ENCODE measurements at regions not wholly inside any gene's neighbourhood (a gene's known extent, or its start where the extent isn't known, plus 50 kb on each side); places are given as distances from the start of the nearest gene placed in this dataset.

GRCh38 chr3:933326-933725 lies 159.5 kb upstream of the CNTN6 start:
- no peak overlapping the region for H2AFZ ChIP-seq (ENCODE audit: control insufficient read depth, low read depth, low read length)
- intact Hi-C loops (cut with micrococcal nuclease; ENCODE audit: unreplicated experiment) (no loop called here), in situ Hi-C loops (cut with MboI) (no loop called here)
- ChIA-PET RAD21 (ENCODE audit: unreplicated experiment) (no interaction called here), POLR2A (no interaction called here), SMC1A (ENCODE audit: uncharacterized antibody, unreplicated experiment) (no interaction called here), CTCF (no interaction called here)
- no peaks in the 10 kb centered on the region for H3K9me3 ChIP-seq (replicated peaks; ENCODE audit: control insufficient read depth, insufficient read depth, low read length)
- H4K20me1 ChIP-seq (ENCODE audit: control insufficient read depth, insufficient read depth), result no peaks in the 10 kb centered on the region
- H3K9ac ChIP-seq (ENCODE audit: control insufficient read depth, insufficient read depth, low read length), result no peak overlapping the region
- DNase-seq (ENCODE audit: low read depth, low spot score), result no peak
- FAIRE-seq, result no peak
- no peak overlapping the region for H3K4me3 ChIP-seq
- no peak for ATAC-seq
- no peaks in the 10 kb centered on the region for H3K79me2 ChIP-seq (ENCODE audit: control insufficient read depth, insufficient read depth, low read length)
- no peaks in the 10 kb centered on the region for H3K27me3 ChIP-seq (replicated peaks in 1 of 2; ENCODE audit: control insufficient read depth in 2 of 2, insufficient read depth in 2 of 2, low read length in 1 of 2)
- BruUV-seq (replicated peaks), result no TSS peak
- TF ChIP-seq NR2C1 (IDR thresholded peaks at IDR 0.05) (no peak), YBX1 (IDR thresholded peaks at IDR 0.05) (no peak), NRF1 (conservative IDR thresholded peaks at IDR 0.05; ENCODE audit: low read depth, low read length) (no peak), POLR2A (IDR thresholded peaks at IDR 0.05; ENCODE audit: low read depth, low read length) (no peak), TCF7 (IDR thresholded peaks at IDR 0.05; ENCODE audit: borderline replicate concordance) (no peak), ZZZ3 (IDR thresholded peaks at IDR 0.05; ENCODE audit: control insufficient read depth, insufficient read length, low read depth) (no peak)
- no peak overlapping the region for H3K27ac ChIP-seq (ENCODE audit: control insufficient read depth, insufficient read depth)
- H3K4me2 ChIP-seq (ENCODE audit: control insufficient read depth, insufficient read depth), result no peak overlapping the region
- 0% methylated on average over 2 of the region's 2 CpGs for WGBS (ENCODE audit: insufficient coverage, insufficient replicate concordance, low lambda C conversion rate, missing lambda C conversion rate)
- H3K36me3 ChIP-seq (ENCODE audit: control insufficient read depth in 2 of 2, insufficient read depth in 2 of 2, low read length in 1 of 2), result no peaks in the 10 kb centered on the region
- H3K4me1 ChIP-seq (ENCODE audit: control insufficient read depth, insufficient read depth, low read length), result no peaks in the 10 kb centered on the region

DNA sequence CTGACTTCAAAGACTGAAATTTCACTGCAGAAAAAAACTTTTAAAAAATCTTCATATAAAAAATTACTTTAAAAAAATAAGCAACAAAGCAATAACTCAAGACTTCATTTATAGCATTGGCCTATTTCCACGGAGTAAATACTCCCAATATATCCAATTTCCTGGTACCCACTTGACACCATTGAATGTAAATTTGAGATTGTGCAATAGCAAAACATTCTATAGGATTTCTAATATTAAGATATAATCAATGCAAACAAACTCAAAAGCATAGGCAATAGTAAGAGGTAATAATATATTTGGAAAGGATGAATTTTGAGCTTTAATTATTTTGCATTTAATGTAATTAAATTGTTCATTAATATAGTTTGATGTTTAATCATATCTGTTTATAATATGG lies 148.0 kb upstream of the CNTN6 start:
- in situ Hi-C loops (cut with MboI), result no loop called here
- POLR2A ChIA-PET, result no interaction called here
- FAIRE-seq, result no peak

More for the DNA sequence above, 148.0 kb upstream of the CNTN6 start:
- Histone ChIP-seq H3K36me3 (ENCODE audit: control insufficient read depth in 2 of 2, insufficient read depth in 2 of 2, low read length in 1 of 2) (no peaks in the 10 kb centered on the region), H3K27ac (ENCODE audit: control insufficient read depth, insufficient read depth) (no peak overlapping the region), H3K9me3 (replicated peaks; ENCODE audit: control insufficient read depth, insufficient read depth, low read length) (no peaks in the 10 kb centered on the region), H3K27me3 (replicated peaks in 1 of 2; ENCODE audit: control insufficient read depth in 2 of 2, insufficient read depth in 2 of 2, low read length in 1 of 2) (no peaks in the 10 kb centered on the region), H3K79me2 (ENCODE audit: control insufficient read depth, insufficient read depth, low read length) (no peaks in the 10 kb centered on the region), H3K4me1 (ENCODE audit: control insufficient read depth, insufficient read depth, low read length) (no peaks in the 10 kb centered on the region), H4K20me1 (ENCODE audit: control insufficient read depth, insufficient read depth) (no peaks in the 10 kb centered on the region), H3K4me2 (ENCODE audit: control insufficient read depth, insufficient read depth) (no peak overlapping the region), H2AFZ (ENCODE audit: control insufficient read depth, low read depth, low read length) (no peak overlapping the region), H3K4me3 (no peak overlapping the region), H3K9ac (ENCODE audit: control insufficient read depth, insufficient read depth, low read length) (no peak overlapping the region)
- ChIA-PET CTCF (interaction anchor here (1.6 kb wide), 1 partner anchor 18 kb away, joined by 4 read pairs; no protein-coding TSS in a partner anchor), RAD21 (ENCODE audit: unreplicated experiment) (no interaction called here), SMC1A (ENCODE audit: uncharacterized antibody, unreplicated experiment) (no interaction called here)
- intact Hi-C loops (cut with micrococcal nuclease; ENCODE audit: unreplicated experiment), result no loop called here
- BruUV-seq (replicated peaks), result no TSS peak
- 0% methylated on average over 1 of the region's 1 CpG for WGBS (ENCODE audit: insufficient coverage, insufficient replicate concordance, low lambda C conversion rate, missing lambda C conversion rate)
- ATAC-seq (no peak), DNase-seq (ENCODE audit: low read depth, low spot score) (no peak)
- TF ChIP-seq RBBP5 (conservative IDR thresholded peaks at IDR 0.05) (no peak), SIN3A (IDR thresholded peaks at IDR 0.05; ENCODE audit: low read depth, low read length) (no peak), HDAC2 (IDR thresholded peaks at IDR 0.05) (no peak), GATAD2B (conservative IDR thresholded peaks at IDR 0.05; ENCODE audit: low read depth) (no peak)
- TF ChIP-seq, protein P1, sequence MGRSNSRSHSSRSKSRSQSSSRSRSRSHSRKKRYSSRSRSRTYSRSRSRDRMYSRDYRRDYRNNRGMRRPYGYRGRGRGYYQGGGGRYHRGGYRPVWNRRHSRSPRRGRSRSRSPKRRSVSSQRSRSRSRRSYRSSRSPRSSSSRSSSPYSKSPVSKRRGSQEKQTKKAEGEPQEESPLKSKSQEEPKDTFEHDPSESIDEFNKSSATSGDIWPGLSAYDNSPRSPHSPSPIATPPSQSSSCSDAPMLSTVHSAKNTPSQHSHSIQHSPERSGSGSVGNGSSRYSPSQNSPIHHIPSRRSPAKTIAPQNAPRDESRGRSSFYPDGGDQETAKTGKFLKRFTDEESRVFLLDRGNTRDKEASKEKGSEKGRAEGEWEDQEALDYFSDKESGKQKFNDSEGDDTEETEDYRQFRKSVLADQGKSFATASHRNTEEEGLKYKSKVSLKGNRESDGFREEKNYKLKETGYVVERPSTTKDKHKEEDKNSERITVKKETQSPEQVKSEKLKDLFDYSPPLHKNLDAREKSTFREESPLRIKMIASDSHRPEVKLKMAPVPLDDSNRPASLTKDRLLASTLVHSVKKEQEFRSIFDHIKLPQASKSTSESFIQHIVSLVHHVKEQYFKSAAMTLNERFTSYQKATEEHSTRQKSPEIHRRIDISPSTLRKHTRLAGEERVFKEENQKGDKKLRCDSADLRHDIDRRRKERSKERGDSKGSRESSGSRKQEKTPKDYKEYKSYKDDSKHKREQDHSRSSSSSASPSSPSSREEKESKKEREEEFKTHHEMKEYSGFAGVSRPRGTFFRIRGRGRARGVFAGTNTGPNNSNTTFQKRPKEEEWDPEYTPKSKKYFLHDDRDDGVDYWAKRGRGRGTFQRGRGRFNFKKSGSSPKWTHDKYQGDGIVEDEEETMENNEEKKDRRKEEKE (IDR thresholded peaks at IDR 0.05), result no peak

Measured in GM12878 (cell line).